GM21423 (cell line): ENCODE measurements at regions not wholly inside any gene's neighbourhood (a gene's known extent, or its start where the extent isn't known, plus 50 kb on each side); places are given as distances from the start of the nearest gene placed in this dataset.
A peak's percentile ranks its signal among the peaks of the same experiment; 100 is the strongest.

Experiments used
- ATAC-seq: cut with Tn5 transposase; IDR thresholded peaks from one replicate; pipeline ENCODE4 v1.9.1; 2021; ENCODE audit warnings: mild to moderate bottlenecking, moderate library complexity; ENCODE audit not compliant: unreplicated experiment

- ATAC-seq, result peak; percentile 42
Measured at GRCh38 chr9:8188723-8189407, 389.3 kb upstream of the DMAC1 start.

GRCh38 chr9:8186560-8186959 lies 387.0 kb upstream of the DMAC1 start:
- no peak for ATAC-seq

- no peak for ATAC-seq
Measured at GRCh38 chr9:8183618-8184017, 384.0 kb upstream of the DMAC1 start.

GRCh38 chr9:8179381-8180053 lies 379.9 kb upstream of the DMAC1 start:
- ATAC-seq, result no peak

DNA sequence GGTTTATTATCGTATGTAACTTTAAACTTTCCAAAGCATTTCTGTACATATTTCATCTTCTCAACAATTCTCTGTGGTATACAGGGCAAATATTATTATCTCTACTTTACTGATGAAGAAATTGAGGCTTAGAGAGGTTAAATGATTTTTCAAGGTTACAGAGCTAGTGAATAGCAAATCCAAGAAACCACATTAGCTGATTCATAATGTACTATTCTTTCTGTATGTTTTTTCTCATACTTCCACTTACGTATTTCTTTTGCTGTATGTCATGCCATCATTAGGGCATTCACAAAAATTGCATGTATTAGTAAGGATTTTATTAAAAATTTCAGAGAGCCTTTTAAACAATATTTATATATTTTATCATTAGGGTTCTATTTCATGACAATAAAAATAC lies 372.4 kb upstream of the DMAC1 start:
- ATAC-seq, result no peak

DNA sequence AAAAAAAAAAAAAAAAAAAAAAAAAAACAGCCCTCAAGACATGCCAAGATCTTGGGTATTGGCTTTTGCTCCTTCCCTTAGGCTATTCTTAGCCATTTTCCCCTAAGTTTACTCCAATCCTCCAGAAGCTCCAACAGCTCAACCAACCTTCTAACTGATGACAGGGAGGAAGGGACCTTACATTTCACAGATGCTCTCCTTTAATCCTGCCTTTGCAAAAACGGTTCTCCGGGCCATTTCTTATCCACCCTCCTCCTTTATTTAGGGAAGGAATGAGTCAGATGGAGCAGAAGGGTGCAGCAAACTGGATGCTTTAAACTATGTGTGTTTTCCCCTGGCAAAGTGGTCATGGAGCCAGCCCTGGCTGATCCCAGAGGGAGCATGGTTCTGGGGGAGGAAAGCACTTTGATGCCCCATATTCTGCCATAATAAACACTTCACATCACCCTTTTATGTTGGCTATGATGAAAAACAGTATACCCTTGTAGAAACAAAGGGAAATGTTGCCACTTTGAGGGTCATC lies 369.4 kb upstream of the DMAC1 start:
- ATAC-seq, result no peak

GRCh38 chr9:8160787-8161186 lies 361.2 kb upstream of the DMAC1 start:
- ATAC-seq, result no peak

DNA sequence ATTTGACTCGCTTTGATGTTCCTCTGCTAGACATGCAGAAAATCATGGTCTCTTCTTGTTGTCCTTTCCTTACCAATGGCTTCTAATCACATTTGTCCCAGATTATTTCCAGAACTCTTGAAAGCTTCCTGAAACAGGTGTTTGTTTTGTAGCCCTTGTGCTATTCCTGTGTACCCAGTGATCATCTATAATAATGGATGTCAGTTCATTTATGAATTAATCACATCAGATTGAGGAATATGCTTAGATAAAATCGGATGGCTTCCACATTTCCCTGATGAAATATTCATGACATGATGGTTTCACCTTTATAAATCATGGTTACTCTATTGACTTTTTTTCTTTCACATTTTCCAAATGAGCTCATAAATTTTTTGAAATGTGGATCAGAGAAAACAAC lies 359.0 kb upstream of the DMAC1 start:
- no peak for ATAC-seq

- no peak for ATAC-seq
Measured at GRCh38 chr9:8157683-8158324, 358.2 kb upstream of the DMAC1 start.

- ATAC-seq, result peak; percentile 63
Measured at GRCh38 chr9:8156346-8156745, 356.8 kb upstream of the DMAC1 start.

DNA sequence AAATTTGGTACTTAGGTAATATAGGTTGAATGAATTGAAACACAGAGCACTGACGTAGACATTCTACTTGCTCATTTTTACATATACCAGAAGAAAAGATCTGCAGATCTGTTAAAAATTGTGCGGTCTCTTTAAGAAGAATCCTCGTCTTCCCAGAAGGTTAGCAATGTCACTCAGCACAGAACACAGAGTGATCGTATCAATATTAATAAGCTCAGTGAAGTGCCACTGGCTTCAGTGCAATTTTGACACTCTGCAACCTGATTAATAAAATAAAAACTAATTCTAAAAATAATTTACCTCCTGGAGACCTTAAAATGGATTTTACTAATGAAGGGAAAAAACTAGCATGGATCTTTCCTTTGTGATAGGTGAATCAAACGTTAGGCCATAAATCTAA lies 356.1 kb upstream of the DMAC1 start:
- no peak for ATAC-seq

- no peak for ATAC-seq
Measured at GRCh38 chr9:8143677-8144076, 344.1 kb upstream of the DMAC1 start.

DNA sequence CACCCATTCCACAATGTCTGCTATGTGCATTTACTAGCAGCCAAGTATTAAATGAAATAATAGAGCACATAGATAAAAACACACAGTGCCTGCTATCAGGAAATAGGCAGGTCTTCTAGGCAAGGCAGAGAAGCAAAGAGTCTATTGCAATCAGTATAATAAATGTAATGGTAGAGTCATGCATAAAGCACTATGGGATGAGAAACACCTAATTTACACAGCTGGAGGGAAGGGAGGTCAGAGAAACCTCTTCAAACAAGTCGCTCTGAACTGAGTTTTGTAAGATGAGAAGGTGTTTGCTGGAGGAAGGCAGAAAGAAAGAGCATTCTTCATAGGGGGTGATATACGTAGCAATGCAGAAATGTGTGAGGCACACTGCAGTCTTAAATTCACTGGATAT lies 341.0 kb upstream of the DMAC1 start:
- ATAC-seq, result no peak

GRCh38 chr9:8139756-8140155 lies 340.2 kb upstream of the DMAC1 start:
- no peak for ATAC-seq

DNA sequence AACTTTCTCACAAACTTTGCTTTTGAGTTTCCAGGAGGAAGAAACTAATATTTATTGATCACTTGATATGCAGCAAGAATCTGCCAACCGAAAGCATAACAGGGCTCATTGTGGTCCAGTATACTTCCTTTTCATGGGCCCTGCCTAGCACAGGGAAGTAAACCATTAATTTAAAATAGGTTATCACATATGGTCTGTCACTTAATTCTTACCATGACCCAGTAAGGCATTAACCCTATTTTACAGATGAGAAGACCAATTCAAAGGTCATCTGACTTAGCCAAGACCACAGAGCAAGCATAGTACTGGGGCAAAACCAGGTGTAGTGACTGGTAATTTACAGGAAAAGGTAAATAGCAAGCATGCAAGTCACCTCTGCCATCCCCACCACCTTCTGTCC lies 336.9 kb upstream of the DMAC1 start:
- peak; percentile 94 for ATAC-seq

GRCh38 chr9:8134635-8135034 lies 335.1 kb upstream of the DMAC1 start:
- no peak for ATAC-seq

DNA sequence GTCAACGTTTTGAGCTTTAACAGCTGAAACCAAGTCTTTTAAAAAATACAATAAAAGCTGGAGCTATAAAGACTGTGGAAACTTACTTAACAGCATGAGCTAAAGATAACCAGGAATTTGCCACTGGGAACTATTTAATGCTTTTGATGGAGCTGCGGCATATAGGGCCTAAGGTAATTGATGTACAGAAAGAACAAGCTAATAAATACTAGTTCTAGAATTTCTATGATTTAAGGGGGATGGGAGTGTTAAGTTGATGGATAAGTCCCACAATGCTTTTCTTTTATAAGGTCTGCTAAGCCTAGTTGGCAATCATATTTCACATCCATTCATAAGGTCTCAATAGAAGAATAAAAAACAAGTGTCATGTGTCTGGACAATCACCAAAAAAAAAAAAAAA lies 334.0 kb upstream of the DMAC1 start:
- ATAC-seq, result no peak

GRCh38 chr9:8115570-8115969 lies 316.0 kb upstream of the DMAC1 start:
- ATAC-seq, result no peak

GRCh38 chr9:8114826-8115225 lies 315.2 kb upstream of the DMAC1 start:
- no peak for ATAC-seq

- ATAC-seq, result no peak
Measured at GRCh38 chr9:8106362-8106761, 306.8 kb upstream of the DMAC1 start.

GRCh38 chr9:8101607-8102006 lies 302.0 kb upstream of the DMAC1 start:
- no peak for ATAC-seq

DNA sequence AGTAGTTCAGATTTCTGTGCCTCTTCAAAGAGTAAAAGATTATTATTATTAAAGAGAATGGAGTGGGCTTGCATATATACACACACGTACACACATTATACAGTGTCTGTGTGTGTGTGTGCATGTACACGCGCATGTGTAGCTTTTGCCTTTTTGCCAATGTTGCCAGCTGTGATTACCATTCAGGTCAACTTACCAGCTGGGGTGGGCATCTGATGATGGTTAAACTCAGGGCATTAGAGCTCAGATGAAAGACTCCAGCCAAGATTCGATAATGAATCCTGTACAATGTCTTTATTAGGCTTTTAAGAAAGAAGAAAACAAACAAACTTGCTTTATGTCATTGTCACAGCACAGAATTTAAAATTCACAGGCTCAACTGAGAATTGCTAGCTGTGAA lies 296.5 kb upstream of the DMAC1 start:
- no peak for ATAC-seq
